ENCODE measurements at regions not wholly inside any gene's neighbourhood (a gene's known extent, or its start where the extent isn't known, plus 50 kb on each side); places are given as distances from the start of the nearest gene placed in this dataset.
"Not testable (repeated sequence)": the region's sequence is repeated elsewhere in the genome, so short reads cannot be mapped to it uniquely, and the experiment has no call there.

GRCh38 chr6:121559611-121560269 lies 124.3 kb downstream of the GJA1 start:
- CTCF ChIA-PET, result no interaction called here
- no peak overlapping the region for H3K27ac Mint-ChIP-seq
- H3K4me3 Mint-ChIP-seq, result no peak overlapping the region
- H3K36me3 Mint-ChIP-seq, result no peaks in the 10 kb centered on the region
- H3K4me1 Mint-ChIP-seq, result no peaks in the 10 kb centered on the region
- no peaks in the 10 kb centered on the region for H3K27me3 Mint-ChIP-seq
- peaks cover 10% of the 10 kb centered on the region for H3K9me3 Mint-ChIP-seq (ENCODE audit: low read depth)
- ATAC-seq, result no peak
- no peak for DNase-seq

GRCh38 chr6:121560476-121560875 lies 125.0 kb downstream of the GJA1 start:
- CTCF ChIA-PET, result no interaction called here
- Mint-ChIP-seq H3K9me3 (ENCODE audit: low read depth) (peaks cover 13% of the 10 kb centered on the region), H3K27me3 (no peaks in the 10 kb centered on the region), H3K4me1 (no peaks in the 10 kb centered on the region), H3K36me3 (no peaks in the 10 kb centered on the region), H3K4me3 (no peak overlapping the region), H3K27ac (no peak overlapping the region)
- DNase-seq, result no peak
- ATAC-seq, result no peak

GRCh38 chr6:121563286-121563685 lies 127.8 kb downstream of the GJA1 start:
- no peak overlapping the region for H3K27ac Mint-ChIP-seq
- no peaks in the 10 kb centered on the region for H3K27me3 Mint-ChIP-seq
- no peak for DNase-seq
- no peak for ATAC-seq
- CTCF ChIA-PET, result no interaction called here
- H3K36me3 Mint-ChIP-seq, result no peaks in the 10 kb centered on the region
- no peak overlapping the region for H3K4me3 Mint-ChIP-seq
- H3K4me1 Mint-ChIP-seq, result no peaks in the 10 kb centered on the region
- H3K9me3 Mint-ChIP-seq (ENCODE audit: low read depth), result peaks cover 13% of the 10 kb centered on the region

GRCh38 chr6:121564529-121564928 lies 129.1 kb downstream of the GJA1 start:
- H3K27me3 Mint-ChIP-seq, H3K4me3 Mint-ChIP-seq, H3K27ac Mint-ChIP-seq, ATAC-seq, CTCF ChIA-PET, H3K36me3 Mint-ChIP-seq, DNase-seq, H3K4me1 Mint-ChIP-seq: not testable (repeated sequence)
- H3K9me3 Mint-ChIP-seq (ENCODE audit: low read depth), result peaks cover 13% of the 10 kb centered on the region

DNA sequence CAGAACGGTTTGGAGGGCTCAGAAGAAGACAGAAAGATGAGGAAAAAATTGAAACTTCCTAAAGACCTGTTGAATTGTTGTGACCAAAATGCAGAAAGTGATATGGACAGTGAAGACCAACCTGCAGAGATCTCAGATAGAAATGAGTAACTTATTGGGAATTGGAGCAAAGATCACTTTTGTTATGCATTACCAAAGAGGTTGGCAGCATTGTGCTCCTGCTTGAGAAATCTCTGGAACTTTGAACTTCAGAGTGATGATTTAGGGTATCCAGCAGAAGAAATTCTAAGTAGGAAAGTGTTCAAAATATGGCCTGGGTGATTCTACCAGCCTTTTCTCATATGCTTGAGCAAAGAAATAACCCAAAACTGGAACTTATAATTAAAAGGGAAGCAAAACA lies 136.0 kb downstream of the GJA1 start:
- no peaks in the 10 kb centered on the region for H3K36me3 Mint-ChIP-seq
- no peaks in the 10 kb centered on the region for H3K9me3 Mint-ChIP-seq (ENCODE audit: low read depth)
- H3K27me3 Mint-ChIP-seq, result no peaks in the 10 kb centered on the region
- H3K27ac Mint-ChIP-seq, result no peak overlapping the region
- no peaks in the 10 kb centered on the region for H3K4me1 Mint-ChIP-seq
- ATAC-seq, result no peak
- CTCF ChIA-PET, result no interaction called here
- DNase-seq, result no peak
- no peak overlapping the region for H3K4me3 Mint-ChIP-seq

- no peak overlapping the region for H3K27ac Mint-ChIP-seq
- CTCF ChIA-PET, result no interaction called here
- no peaks in the 10 kb centered on the region for H3K9me3 Mint-ChIP-seq (ENCODE audit: low read depth)
- no peaks in the 10 kb centered on the region for H3K4me1 Mint-ChIP-seq
- DNase-seq (no peak), ATAC-seq (no peak)
- no peaks in the 10 kb centered on the region for H3K27me3 Mint-ChIP-seq
- H3K36me3 Mint-ChIP-seq, result no peaks in the 10 kb centered on the region
- H3K4me3 Mint-ChIP-seq, result no peak overlapping the region
Measured at GRCh38 chr6:121573481-121573880, 138.0 kb downstream of the GJA1 start.

DNA sequence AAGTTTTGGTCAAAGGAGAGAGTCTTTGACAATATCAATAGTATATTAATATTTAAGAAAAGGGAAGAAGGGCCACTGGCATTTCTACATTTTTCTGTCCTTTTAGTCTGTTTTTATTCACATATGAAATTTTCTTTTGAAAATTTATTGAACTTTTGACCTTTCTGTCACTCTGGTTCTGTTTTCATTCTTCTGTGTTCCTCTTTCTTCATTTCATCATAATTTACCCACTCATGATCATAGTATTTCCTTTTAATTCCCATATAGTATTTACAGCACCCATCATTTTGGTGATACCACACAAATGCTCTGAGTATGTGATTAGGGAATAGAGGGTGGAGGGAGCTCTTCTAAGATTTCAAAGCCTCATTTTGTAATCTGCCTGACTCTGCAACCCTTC lies 142.8 kb downstream of the GJA1 start:
- ATAC-seq, result no peak
- DNase-seq, result no peak
- CTCF ChIA-PET, result no interaction called here

GRCh38 chr6:121579478-121579877 lies 144.0 kb downstream of the GJA1 start:
- Mint-ChIP-seq H3K4me1 (no peaks in the 10 kb centered on the region), H3K27ac (no peak overlapping the region), H3K9me3 (ENCODE audit: low read depth) (no peaks in the 10 kb centered on the region), H3K36me3 (no peaks in the 10 kb centered on the region), H3K4me3 (no peak overlapping the region), H3K27me3 (peaks cover 2% of the 10 kb centered on the region)
- CTCF ChIA-PET, result no interaction called here
- ATAC-seq, result no peak
- no peak for DNase-seq

More for the DNA sequence above, 142.8 kb downstream of the GJA1 start:
- H3K9me3 Mint-ChIP-seq (ENCODE audit: low read depth), result no peaks in the 10 kb centered on the region
- no peak overlapping the region for H3K4me3 Mint-ChIP-seq
- no peak overlapping the region for H3K27ac Mint-ChIP-seq
- H3K4me1 Mint-ChIP-seq, result no peaks in the 10 kb centered on the region
- H3K27me3 Mint-ChIP-seq, result peaks cover 2% of the 10 kb centered on the region
- no peaks in the 10 kb centered on the region for H3K36me3 Mint-ChIP-seq

DNA sequence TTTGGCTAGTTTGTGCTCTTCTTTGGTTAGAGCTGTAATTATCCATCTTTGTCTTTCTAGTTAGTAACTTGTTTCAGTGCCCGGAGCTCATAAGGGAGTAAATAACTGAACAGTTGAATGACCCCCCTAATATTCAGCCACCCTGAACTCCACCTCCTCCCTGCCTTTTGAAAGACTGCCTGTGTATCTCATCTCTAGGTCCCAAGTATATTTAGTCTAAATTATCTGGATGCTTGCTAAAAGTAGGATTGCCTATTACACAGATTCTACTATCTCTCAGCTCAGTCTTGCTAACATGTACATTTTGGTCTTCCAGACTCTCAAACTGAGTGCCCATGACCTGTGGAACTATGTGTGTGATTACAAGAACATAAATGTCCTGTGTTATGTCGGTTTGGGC lies 145.9 kb downstream of the GJA1 start:
- CTCF ChIA-PET, result no interaction called here
- Mint-ChIP-seq H3K4me3 (no peak overlapping the region), H3K27ac (no peak overlapping the region), H3K9me3 (ENCODE audit: low read depth) (no peaks in the 10 kb centered on the region), H3K36me3 (no peaks in the 10 kb centered on the region), H3K27me3 (peaks cover 2% of the 10 kb centered on the region), H3K4me1 (no peaks in the 10 kb centered on the region)
- DNase-seq, result no peak
- ATAC-seq, result no peak

DNA sequence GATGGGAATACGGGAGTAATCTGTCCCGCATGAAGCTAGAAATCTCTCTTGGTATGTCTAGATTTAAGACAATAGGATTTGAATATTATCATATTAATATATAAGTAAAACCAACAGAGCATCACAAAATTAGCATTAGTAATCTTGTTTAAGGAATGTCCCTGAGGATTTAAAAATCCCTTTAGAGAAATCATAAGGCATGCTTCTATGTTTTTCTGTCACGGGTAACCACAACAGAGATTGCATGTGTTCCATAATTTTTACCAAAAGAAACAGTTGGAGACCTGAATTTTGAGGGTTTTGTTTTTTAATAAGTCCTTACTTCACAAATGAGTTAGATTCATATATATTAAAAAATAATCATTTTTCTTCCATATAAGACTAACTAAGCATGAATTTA lies 146.8 kb downstream of the GJA1 start:
- no peaks in the 10 kb centered on the region for H3K4me1 Mint-ChIP-seq
- H3K36me3 Mint-ChIP-seq, result no peaks in the 10 kb centered on the region
- ATAC-seq (no peak), DNase-seq (no peak)
- H3K27me3 Mint-ChIP-seq, result peaks cover 2% of the 10 kb centered on the region
- no peaks in the 10 kb centered on the region for H3K9me3 Mint-ChIP-seq (ENCODE audit: low read depth)
- H3K27ac Mint-ChIP-seq, result no peak overlapping the region
- CTCF ChIA-PET, result no interaction called here
- H3K4me3 Mint-ChIP-seq, result no peak overlapping the region

DNA sequence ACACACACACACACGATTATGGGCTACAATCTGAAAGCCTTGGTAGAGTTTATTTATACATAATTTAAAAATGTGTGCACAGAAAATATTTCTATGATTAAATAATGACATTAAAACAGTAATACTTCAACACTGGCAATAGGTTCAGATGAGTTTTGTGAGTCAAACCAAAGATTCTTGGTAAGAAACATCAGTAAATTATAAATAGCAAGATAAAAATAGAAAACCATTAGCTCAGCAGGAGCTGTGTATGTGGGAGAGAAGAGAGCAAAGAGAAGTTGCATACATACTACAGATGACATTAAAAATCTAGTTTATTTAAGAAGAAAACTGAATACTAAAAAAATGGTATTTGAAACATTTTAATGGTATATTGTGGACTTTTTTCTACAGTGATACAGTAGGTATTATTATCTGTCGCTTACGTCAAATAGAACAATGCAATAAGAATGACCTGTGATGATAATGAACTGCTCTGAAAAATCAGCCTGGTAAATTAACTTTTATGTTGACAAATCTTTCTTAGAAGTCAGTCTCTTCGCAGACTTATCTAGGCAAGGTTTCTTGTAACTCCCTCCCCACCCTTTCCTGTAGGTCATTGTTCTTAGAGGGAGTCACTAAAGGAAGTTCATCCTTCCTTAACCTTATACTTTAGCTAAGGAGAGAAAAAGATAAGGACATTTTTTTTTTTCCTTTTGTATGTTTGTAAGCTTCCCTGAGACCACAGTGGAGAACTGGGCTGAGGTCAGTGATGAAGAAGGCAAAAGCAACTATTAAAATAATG lies 149.3 kb downstream of the GJA1 start:
- DNase-seq, result no peak
- no peak for ATAC-seq
- no peaks in the 10 kb centered on the region for H3K4me1 Mint-ChIP-seq
- no peak overlapping the region for H3K4me3 Mint-ChIP-seq
- H3K36me3 Mint-ChIP-seq, result no peaks in the 10 kb centered on the region
- H3K27ac Mint-ChIP-seq, result no peak overlapping the region
- peaks cover 2% of the 10 kb centered on the region for H3K27me3 Mint-ChIP-seq
- no peaks in the 10 kb centered on the region for H3K9me3 Mint-ChIP-seq (ENCODE audit: low read depth)
- CTCF ChIA-PET, result no interaction called here

DNA sequence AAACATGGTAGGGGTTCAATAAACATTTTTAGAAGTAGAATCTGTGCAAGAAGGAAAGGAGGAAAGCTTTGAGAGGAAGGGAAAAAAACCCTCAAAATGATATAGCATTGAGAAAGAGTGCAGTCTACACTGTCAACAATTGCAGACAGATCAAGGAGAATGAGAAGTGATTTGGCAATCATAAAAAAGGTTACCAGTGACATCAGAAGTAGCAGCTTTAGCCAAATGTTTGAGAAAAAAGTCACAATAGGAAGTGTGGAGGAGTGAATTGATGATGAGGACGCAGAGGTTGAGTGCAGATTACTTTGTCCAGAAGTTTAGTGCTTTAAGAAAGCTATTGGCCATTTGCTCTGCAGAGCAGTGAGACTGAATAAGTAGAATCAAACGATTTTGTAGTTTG lies 155.0 kb downstream of the GJA1 start:
- CTCF ChIA-PET, result no interaction called here
- no peaks in the 10 kb centered on the region for H3K4me1 Mint-ChIP-seq
- H3K9me3 Mint-ChIP-seq (ENCODE audit: low read depth), result no peaks in the 10 kb centered on the region
- no peak overlapping the region for H3K4me3 Mint-ChIP-seq
- H3K36me3 Mint-ChIP-seq, result no peaks in the 10 kb centered on the region
- no peak for DNase-seq
- no peak for ATAC-seq
- H3K27ac Mint-ChIP-seq, result no peak overlapping the region
- no peaks in the 10 kb centered on the region for H3K27me3 Mint-ChIP-seq

- no peak for ATAC-seq
- Mint-ChIP-seq H3K9me3 (ENCODE audit: low read depth) (no peaks in the 10 kb centered on the region), H3K27ac (no peak overlapping the region), H3K27me3 (no peaks in the 10 kb centered on the region), H3K36me3 (no peaks in the 10 kb centered on the region), H3K4me1 (no peaks in the 10 kb centered on the region), H3K4me3 (no peak overlapping the region)
- CTCF ChIA-PET, result no interaction called here
- no peak for DNase-seq
Measured at GRCh38 chr6:121590916-121591315, 155.5 kb downstream of the GJA1 start.

DNA sequence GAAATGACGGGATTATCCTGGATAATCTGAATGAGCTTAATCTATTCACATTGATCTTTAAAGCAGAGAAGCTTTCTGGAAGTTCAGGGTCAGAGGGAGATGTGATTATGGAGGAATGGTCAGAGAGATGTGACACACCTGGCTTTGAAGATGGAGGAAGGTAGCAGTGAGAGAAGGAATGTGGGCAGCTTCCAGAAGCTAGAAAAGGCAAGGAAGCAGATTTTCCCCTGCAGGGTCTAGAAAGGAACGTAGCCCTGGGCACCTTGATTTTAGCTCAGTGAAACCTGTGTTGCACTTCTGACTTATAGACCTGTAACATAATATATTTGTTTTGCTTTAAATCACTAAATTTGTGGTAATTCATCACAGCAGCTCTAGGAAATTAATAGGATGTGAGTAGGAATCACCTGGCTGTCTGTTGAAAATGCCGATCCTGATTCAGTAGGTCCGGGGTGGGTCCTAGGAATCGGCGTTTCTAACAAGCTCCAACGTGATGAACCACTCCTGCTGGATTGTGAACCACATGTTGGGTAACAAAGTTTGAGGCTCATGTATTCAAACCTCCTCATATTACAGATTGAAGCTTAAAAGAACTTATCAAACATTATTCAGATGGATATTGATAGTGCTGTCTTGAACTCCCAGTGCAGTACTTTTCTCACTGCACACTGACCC lies 157.0 kb downstream of the GJA1 start:
- Mint-ChIP-seq H3K4me1 (no peaks in the 10 kb centered on the region), H3K9me3 (ENCODE audit: low read depth) (no peaks in the 10 kb centered on the region), H3K27ac (no peak overlapping the region), H3K4me3 (no peak overlapping the region), H3K27me3 (no peaks in the 10 kb centered on the region), H3K36me3 (no peaks in the 10 kb centered on the region)
- CTCF ChIA-PET, result no interaction called here
- ATAC-seq (no peak), DNase-seq (no peak)

Data from activated CD8-positive, alpha-beta memory T cell treated with anti-CD3 and anti-CD28 coated beads, Interleukin-2, amount 10 ng/mL, durations not matched to agents 7 days and 5 days (primary cell).